Breast epithelium (tissue), 3 donors: ENCODE measurements at regions not wholly inside any gene's neighbourhood (a gene's known extent, or its start where the extent isn't known, plus 50 kb on each side); places are given as distances from the start of the nearest gene placed in this dataset.

Experiments used
- POLR2A ChIP-seq: fragments of 450-650 bp; IDR thresholded peaks from one replicate; pipeline ENCODE4 v1.6.1; 2016; ENCODE audit warnings: antibody characterized with exemption, mild to moderate bottlenecking, moderate library complexity
- TF ChIP-seq, protein P1 (sequence below), 3 donors: fragments of 450-650 bp; IDR thresholded peaks; one replicate each; pipeline ENCODE4 v1.5.1; 2016 to 2017; ENCODE audit warnings: antibody characterized with exemption in 3 of 3, mild to moderate bottlenecking in 3 of 3, moderate library complexity in 3 of 3

GRCh38 chr3:117480972-117481371 lies 771.4 kb downstream of the TUSC7 start:
- no peak for TF ChIP-seq POLR2A
- TF ChIP-seq, protein P1, sequence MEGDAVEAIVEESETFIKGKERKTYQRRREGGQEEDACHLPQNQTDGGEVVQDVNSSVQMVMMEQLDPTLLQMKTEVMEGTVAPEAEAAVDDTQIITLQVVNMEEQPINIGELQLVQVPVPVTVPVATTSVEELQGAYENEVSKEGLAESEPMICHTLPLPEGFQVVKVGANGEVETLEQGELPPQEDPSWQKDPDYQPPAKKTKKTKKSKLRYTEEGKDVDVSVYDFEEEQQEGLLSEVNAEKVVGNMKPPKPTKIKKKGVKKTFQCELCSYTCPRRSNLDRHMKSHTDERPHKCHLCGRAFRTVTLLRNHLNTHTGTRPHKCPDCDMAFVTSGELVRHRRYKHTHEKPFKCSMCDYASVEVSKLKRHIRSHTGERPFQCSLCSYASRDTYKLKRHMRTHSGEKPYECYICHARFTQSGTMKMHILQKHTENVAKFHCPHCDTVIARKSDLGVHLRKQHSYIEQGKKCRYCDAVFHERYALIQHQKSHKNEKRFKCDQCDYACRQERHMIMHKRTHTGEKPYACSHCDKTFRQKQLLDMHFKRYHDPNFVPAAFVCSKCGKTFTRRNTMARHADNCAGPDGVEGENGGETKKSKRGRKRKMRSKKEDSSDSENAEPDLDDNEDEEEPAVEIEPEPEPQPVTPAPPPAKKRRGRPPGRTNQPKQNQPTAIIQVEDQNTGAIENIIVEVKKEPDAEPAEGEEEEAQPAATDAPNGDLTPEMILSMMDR (IDR thresholded peaks at IDR 0.05) = no peak
